ENCODE measurements at regions not wholly inside any gene's neighbourhood (a gene's known extent, or its start where the extent isn't known, plus 50 kb on each side); places are given as distances from the start of the nearest gene placed in this dataset.

DNA sequence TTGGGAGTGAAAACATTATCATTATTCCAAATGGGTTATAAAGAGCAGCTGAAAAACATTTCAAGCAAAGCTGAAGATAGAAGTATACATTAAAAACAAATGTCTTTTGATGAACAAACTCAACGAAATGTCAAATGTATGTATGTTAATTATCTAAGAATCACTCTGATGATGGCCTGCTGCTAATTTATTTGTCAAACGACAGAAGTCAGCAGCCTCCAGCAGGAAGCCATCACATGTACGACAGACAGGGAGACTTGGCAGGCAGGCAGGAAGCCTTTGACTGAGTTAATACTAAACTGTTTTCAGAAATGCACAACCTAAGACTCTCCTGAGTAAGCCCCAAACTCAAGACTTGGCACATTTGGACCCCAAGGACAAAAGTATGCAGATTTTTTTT, 491.1 kb downstream of the ZNF385D start:
- Mint-ChIP-seq H3K27ac (ENCODE audit: low read depth, unreplicated experiment) (no peak overlapping the region), H3K36me3 (ENCODE audit: insufficient read depth, unreplicated experiment) (no peaks in the 10 kb centered on the region), H3K27me3 (ENCODE audit: insufficient read depth, unreplicated experiment) (no peaks in the 10 kb centered on the region), H3K9me3 (ENCODE audit: unreplicated experiment) (no peaks in the 10 kb centered on the region), H3K4me3 (ENCODE audit: unreplicated experiment) (no peak overlapping the region), H3K4me1 (ENCODE audit: insufficient read depth, unreplicated experiment) (peaks cover 5% of the 10 kb centered on the region)
- no peak for DNase-seq (ENCODE audit: unreplicated experiment)
- intact Hi-C loops (cut with micrococcal nuclease) = no loop called here
- BruUV-seq (replicated peaks) = no TSS peak
- ChIA-PET CTCF (no interaction called here), POLR2A (no interaction called here)
- TF ChIP-seq, protein P1, sequence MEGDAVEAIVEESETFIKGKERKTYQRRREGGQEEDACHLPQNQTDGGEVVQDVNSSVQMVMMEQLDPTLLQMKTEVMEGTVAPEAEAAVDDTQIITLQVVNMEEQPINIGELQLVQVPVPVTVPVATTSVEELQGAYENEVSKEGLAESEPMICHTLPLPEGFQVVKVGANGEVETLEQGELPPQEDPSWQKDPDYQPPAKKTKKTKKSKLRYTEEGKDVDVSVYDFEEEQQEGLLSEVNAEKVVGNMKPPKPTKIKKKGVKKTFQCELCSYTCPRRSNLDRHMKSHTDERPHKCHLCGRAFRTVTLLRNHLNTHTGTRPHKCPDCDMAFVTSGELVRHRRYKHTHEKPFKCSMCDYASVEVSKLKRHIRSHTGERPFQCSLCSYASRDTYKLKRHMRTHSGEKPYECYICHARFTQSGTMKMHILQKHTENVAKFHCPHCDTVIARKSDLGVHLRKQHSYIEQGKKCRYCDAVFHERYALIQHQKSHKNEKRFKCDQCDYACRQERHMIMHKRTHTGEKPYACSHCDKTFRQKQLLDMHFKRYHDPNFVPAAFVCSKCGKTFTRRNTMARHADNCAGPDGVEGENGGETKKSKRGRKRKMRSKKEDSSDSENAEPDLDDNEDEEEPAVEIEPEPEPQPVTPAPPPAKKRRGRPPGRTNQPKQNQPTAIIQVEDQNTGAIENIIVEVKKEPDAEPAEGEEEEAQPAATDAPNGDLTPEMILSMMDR (IDR thresholded peaks at IDR 0.05; ENCODE audit: unreplicated experiment) = no peak

DNA sequence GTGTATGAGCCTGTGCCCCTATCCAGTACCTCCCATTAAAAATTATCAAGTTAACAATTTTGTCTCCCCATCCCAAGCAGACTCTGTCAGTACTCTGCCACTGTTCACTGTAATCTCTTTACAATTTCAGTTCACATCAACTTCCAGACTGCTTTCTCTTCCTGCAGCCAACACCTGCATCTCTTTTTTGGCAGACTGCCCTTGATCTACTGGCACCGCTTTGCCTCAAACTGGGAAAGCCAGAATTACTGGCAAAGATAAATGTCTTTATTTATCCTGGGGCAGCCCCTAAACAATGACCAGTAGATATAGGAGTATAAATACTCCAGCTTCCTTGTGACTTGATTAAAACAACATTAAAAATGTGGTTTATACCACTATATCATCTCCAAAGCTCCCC, 494.1 kb downstream of the ZNF385D start:
- TF ChIP-seq, protein P1 (IDR thresholded peaks at IDR 0.05; ENCODE audit: unreplicated experiment) = no peak
- DNase-seq (ENCODE audit: unreplicated experiment) = peak; percentile 9
- Mint-ChIP-seq H3K27me3 (ENCODE audit: insufficient read depth, unreplicated experiment) (no peaks in the 10 kb centered on the region), H3K9me3 (ENCODE audit: unreplicated experiment) (peaks cover 7% of the 10 kb centered on the region), H3K4me1 (ENCODE audit: insufficient read depth, unreplicated experiment) (peaks cover 5% of the 10 kb centered on the region), H3K27ac (ENCODE audit: low read depth, unreplicated experiment) (no peak overlapping the region), H3K36me3 (ENCODE audit: insufficient read depth, unreplicated experiment) (no peaks in the 10 kb centered on the region), H3K4me3 (ENCODE audit: unreplicated experiment) (no peak overlapping the region)
- intact Hi-C loops (cut with micrococcal nuclease) = no loop called here
- BruUV-seq (replicated peaks) = no TSS peak
- ChIA-PET CTCF (interaction anchor here (0.9 kb wide), 1 partner anchor 245 kb away, joined by 3 read pairs; no protein-coding TSS in a partner anchor), POLR2A (interaction anchor here (0.6 kb wide), 1 partner anchor 33 kb away, joined by 4 read pairs; no protein-coding TSS in a partner anchor)

DNA sequence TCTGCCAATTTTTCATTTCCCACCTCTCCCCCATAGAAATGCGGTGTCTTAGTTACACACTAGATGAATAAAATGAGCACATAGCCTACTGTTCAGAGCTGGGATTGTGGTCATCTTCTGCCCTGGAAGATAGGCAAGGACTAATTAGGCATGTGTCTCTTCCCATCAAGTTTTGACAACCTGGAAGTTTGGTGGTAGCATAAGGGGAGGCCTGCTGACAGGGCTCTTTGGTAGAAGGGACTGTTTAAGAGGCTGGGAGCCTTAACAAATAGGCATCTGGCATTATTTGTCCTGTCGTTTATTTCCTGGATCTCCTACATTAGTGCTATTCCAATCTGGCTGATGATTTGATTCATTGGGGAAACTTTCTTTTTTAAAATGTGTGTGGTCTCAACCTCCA, 512.3 kb downstream of the ZNF385D start:
- Mint-ChIP-seq H3K27me3 (ENCODE audit: insufficient read depth, unreplicated experiment) (no peaks in the 10 kb centered on the region), H3K9me3 (ENCODE audit: unreplicated experiment) (no peaks in the 10 kb centered on the region)
- CTCF ChIA-PET = no interaction called here

DNA sequence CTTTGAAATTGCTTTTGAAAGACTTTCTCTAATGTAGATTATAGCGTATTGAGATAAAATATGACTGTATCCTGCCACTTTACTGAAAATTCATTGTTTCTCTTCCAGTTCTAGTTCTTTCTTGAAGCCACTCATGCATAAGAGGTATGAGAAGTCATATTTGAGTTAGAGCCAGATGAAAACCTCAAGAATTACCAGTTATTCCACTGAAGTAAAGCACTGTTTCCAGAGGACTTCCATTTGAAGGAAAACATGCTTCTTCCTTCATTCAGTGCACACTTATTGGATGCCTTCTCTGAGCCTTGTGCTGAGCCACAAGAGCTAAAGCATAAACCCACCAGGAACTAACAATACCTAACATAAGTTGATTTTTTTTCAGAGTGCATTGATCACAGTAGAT, 513.4 kb downstream of the ZNF385D start:
- Mint-ChIP-seq H3K4me1 (ENCODE audit: insufficient read depth, unreplicated experiment) (no peaks in the 10 kb centered on the region), H3K36me3 (ENCODE audit: insufficient read depth, unreplicated experiment) (no peaks in the 10 kb centered on the region), H3K27me3 (ENCODE audit: insufficient read depth, unreplicated experiment) (no peaks in the 10 kb centered on the region), H3K27ac (ENCODE audit: low read depth, unreplicated experiment) (no peak overlapping the region), H3K9me3 (ENCODE audit: unreplicated experiment) (no peaks in the 10 kb centered on the region), H3K4me3 (ENCODE audit: unreplicated experiment) (no peak overlapping the region)
- ChIA-PET CTCF (no interaction called here), POLR2A (no interaction called here)
- TF ChIP-seq, protein P1 (IDR thresholded peaks at IDR 0.05; ENCODE audit: unreplicated experiment) = no peak
- BruUV-seq (replicated peaks) = no TSS peak
- intact Hi-C loops (cut with micrococcal nuclease) = no loop called here
- no peak for DNase-seq (ENCODE audit: unreplicated experiment)

More for the DNA sequence above, 512.3 kb downstream of the ZNF385D start:
- H3K4me3 Mint-ChIP-seq (ENCODE audit: unreplicated experiment) = no peak overlapping the region
- TF ChIP-seq, protein P1 (IDR thresholded peaks at IDR 0.05; ENCODE audit: unreplicated experiment) = no peak
- POLR2A ChIA-PET = no interaction called here
- intact Hi-C loops (cut with micrococcal nuclease) = no loop called here
- H3K36me3 Mint-ChIP-seq (ENCODE audit: insufficient read depth, unreplicated experiment) = no peaks in the 10 kb centered on the region
- no TSS peak for BruUV-seq (replicated peaks)
- no peaks in the 10 kb centered on the region for H3K4me1 Mint-ChIP-seq (ENCODE audit: insufficient read depth, unreplicated experiment)
- DNase-seq (ENCODE audit: unreplicated experiment) = no peak
- H3K27ac Mint-ChIP-seq (ENCODE audit: low read depth, unreplicated experiment) = no peak overlapping the region
